ENCODE measurements at regions not wholly inside any gene's neighbourhood (a gene's known extent, or its start where the extent isn't known, plus 50 kb on each side); places are given as distances from the start of the nearest gene placed in this dataset.

DNA sequence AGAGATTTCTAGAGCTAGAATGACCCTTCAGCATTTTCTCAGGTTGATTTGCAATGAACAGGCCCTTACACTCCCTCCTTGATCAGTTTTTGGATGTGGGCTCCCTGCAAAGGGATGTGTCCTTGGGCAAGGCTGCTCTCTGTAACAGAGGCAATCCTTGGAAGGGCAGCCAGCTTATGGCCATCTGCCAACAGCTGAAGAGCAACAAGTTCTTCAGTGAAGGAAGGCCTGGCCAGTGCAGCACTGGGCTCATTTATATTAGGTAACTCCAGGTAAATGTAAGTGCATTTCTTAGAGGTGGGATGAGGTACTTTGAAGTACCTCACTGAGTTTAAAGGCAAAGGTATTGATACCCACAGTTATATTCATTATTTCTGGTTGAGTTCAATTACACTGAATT is 114.3 kb upstream of the KCNJ16 start:
- TF ChIP-seq CTCF (IDR thresholded peaks at IDR 0.05) (no peak), POLR2A (IDR thresholded peaks at IDR 0.05) (no peak)
